ENCODE measurements at regions not wholly inside any gene's neighbourhood (a gene's known extent, or its start where the extent isn't known, plus 50 kb on each side); places are given as distances from the start of the nearest gene placed in this dataset.

GRCh38 chr5:123705741-123706140 is 193.8 kb downstream of the CSNK1G3 start:
- TF ChIP-seq, protein P1, sequence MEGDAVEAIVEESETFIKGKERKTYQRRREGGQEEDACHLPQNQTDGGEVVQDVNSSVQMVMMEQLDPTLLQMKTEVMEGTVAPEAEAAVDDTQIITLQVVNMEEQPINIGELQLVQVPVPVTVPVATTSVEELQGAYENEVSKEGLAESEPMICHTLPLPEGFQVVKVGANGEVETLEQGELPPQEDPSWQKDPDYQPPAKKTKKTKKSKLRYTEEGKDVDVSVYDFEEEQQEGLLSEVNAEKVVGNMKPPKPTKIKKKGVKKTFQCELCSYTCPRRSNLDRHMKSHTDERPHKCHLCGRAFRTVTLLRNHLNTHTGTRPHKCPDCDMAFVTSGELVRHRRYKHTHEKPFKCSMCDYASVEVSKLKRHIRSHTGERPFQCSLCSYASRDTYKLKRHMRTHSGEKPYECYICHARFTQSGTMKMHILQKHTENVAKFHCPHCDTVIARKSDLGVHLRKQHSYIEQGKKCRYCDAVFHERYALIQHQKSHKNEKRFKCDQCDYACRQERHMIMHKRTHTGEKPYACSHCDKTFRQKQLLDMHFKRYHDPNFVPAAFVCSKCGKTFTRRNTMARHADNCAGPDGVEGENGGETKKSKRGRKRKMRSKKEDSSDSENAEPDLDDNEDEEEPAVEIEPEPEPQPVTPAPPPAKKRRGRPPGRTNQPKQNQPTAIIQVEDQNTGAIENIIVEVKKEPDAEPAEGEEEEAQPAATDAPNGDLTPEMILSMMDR (IDR thresholded peaks at IDR 0.05) = no peak
- no peak for TF ChIP-seq POLR2A (IDR thresholded peaks at IDR 0.05)
